ENCODE measurements at regions not wholly inside any gene's neighbourhood (a gene's known extent, or its start where the extent isn't known, plus 50 kb on each side); places are given as distances from the start of the nearest gene placed in this dataset.

- TF ChIP-seq CTCF (IDR thresholded peaks at IDR 0.05; ENCODE audit: insufficient read depth, low read depth, low read length, missing control alignments) = no peak
- H3K4me3 ChIP-seq (ENCODE audit: low read length) = no peak overlapping the region
- DNase-seq (ENCODE audit: low read depth) = no peak
Observed at GRCh38 chr22:47919893-47920292, 1157.4 kb downstream of the TBC1D22A start.

GRCh38 chr22:47919001-47919441 is 1156.6 kb downstream of the TBC1D22A start:
- no peak for DNase-seq (ENCODE audit: low read depth)
- no peak for TF ChIP-seq CTCF (IDR thresholded peaks at IDR 0.05; ENCODE audit: insufficient read depth, low read depth, low read length, missing control alignments)
- H3K4me3 ChIP-seq (ENCODE audit: low read length) = no peak overlapping the region

GRCh38 chr22:47918276-47918921 is 1155.9 kb downstream of the TBC1D22A start:
- TF ChIP-seq CTCF (IDR thresholded peaks at IDR 0.05; ENCODE audit: insufficient read depth, low read depth, low read length, missing control alignments) = no peak
- H3K4me3 ChIP-seq (ENCODE audit: low read length) = no peak overlapping the region
- no peak for DNase-seq (ENCODE audit: low read depth)

- TF ChIP-seq CTCF (IDR thresholded peaks at IDR 0.05; ENCODE audit: insufficient read depth, low read depth, low read length, missing control alignments) = no peak
- no peak overlapping the region for H3K4me3 ChIP-seq (ENCODE audit: low read length)
- DNase-seq (ENCODE audit: low read depth) = no peak
Observed at GRCh38 chr22:47914481-47915097, 1152.1 kb downstream of the TBC1D22A start.

- H3K4me3 ChIP-seq (ENCODE audit: low read length) = no peak overlapping the region
- no peak for TF ChIP-seq CTCF (IDR thresholded peaks at IDR 0.05; ENCODE audit: insufficient read depth, low read depth, low read length, missing control alignments)
Observed at GRCh38 chr22:47902646-47903180, 1140.3 kb downstream of the TBC1D22A start.

GRCh38 chr22:47901911-47902310 is 1139.5 kb downstream of the TBC1D22A start:
- DNase-seq (ENCODE audit: low read depth) = no peak
- no peak for TF ChIP-seq CTCF (IDR thresholded peaks at IDR 0.05; ENCODE audit: insufficient read depth, low read depth, low read length, missing control alignments)
- no peak overlapping the region for H3K4me3 ChIP-seq (ENCODE audit: low read length)

More at GRCh38 chr22:47902646-47903180, 1140.3 kb downstream of the TBC1D22A start:
- DNase-seq (ENCODE audit: low read depth) = no peak

Data from epithelial cell of esophagus (primary cell).